Peyer's patch (tissue), 4 donors: ENCODE measurements at regions not wholly inside any gene's neighbourhood (a gene's known extent, or its start where the extent isn't known, plus 50 kb on each side); places are given as distances from the start of the nearest gene placed in this dataset.

Experiments used
- POLR2A ChIP-seq, 2 donors: fragments of 450-650 bp; IDR thresholded peaks; one replicate each; pipeline ENCODE4 v1.5.1; 2017; ENCODE audit warnings: antibody characterized with exemption in 2 of 2, mild to moderate bottlenecking in 2 of 2, moderate library complexity in 2 of 2
- TF ChIP-seq, protein P1 (sequence below), 6 experiments: fragments of 450-650 bp in 4 of 6; fragments of 200-600 bp in 2 of 6; sonication (generic) in 1 of 6; IDR thresholded peaks; one replicate each; pipeline ENCODE4 v1.5.1; 2017 to 2019; ENCODE audit warnings: antibody characterized with exemption in 6 of 6, mild to moderate bottlenecking in 3 of 6, moderate library complexity in 1 of 6

DNA sequence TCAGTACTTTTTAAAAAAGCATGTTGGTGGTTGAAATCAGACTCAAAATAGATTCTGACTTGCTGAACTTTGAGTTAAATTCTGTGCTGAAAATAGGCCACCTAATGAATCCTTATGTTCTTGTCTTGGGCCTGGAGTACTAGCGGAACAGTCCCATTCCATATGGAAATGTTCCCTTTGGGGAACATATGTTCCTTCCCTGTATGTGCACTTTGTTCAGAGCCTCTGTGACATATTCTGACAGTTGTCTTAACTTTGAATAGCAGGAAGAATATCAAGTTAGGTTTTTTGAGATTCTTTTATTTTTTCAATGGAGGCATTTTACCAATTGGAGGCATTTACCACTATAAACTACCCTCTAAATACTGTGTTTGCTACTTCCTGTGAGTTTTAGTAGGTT, 1667.8 kb downstream of the PLA2G4A start:
- TF ChIP-seq, protein P1, sequence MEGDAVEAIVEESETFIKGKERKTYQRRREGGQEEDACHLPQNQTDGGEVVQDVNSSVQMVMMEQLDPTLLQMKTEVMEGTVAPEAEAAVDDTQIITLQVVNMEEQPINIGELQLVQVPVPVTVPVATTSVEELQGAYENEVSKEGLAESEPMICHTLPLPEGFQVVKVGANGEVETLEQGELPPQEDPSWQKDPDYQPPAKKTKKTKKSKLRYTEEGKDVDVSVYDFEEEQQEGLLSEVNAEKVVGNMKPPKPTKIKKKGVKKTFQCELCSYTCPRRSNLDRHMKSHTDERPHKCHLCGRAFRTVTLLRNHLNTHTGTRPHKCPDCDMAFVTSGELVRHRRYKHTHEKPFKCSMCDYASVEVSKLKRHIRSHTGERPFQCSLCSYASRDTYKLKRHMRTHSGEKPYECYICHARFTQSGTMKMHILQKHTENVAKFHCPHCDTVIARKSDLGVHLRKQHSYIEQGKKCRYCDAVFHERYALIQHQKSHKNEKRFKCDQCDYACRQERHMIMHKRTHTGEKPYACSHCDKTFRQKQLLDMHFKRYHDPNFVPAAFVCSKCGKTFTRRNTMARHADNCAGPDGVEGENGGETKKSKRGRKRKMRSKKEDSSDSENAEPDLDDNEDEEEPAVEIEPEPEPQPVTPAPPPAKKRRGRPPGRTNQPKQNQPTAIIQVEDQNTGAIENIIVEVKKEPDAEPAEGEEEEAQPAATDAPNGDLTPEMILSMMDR (IDR thresholded peaks at IDR 0.05), result no peak
- TF ChIP-seq POLR2A (IDR thresholded peaks at IDR 0.05), result no peak
